H1 (cell line): ENCODE measurements at regions not wholly inside any gene's neighbourhood (a gene's known extent, or its start where the extent isn't known, plus 50 kb on each side); places are given as distances from the start of the nearest gene placed in this dataset.

Source experiments
- CTCF ChIA-PET: fragments of 300-600 bp; sonication (Branson Sonifier 250); formaldehyde crosslinking; loops from one replicate; lab custom pipeline; 2021; ENCODE audit not compliant: partially characterized antibody; lab: Charles Lee
- POLR2A ChIA-PET: fragments of 300-600 bp; sonication (Branson Sonifier 250); formaldehyde crosslinking; loops from one replicate; lab custom pipeline; 2021; ENCODE audit warnings: inconsistent platforms; ENCODE audit not compliant: partially characterized antibody; lab: Charles Lee
- DNase-seq, 2 experiments: peaks; one replicate each; pipeline versions ENCODE4 v3.0.0 to v3.0.0-alpha.2; 2010 to 2022; ENCODE audit warnings: low spot score in 2 of 2, low read depth in 1 of 2, mixed read lengths in 1 of 2
- FAIRE-seq: peaks from 2 replicates; lab custom pipeline; 2011; peaks lifted over from hg19 to GRCh38; lab: Jason Lieb, UNC
- H2AFZ ChIP-seq: 2 replicates; pipeline ENCODE4 v1.8.1; 2012; ENCODE audit warnings: low read length, inconsistent platforms
- H2AK5ac ChIP-seq: 2 replicates; pipeline ENCODE4 v1.6.1; 2013; ENCODE audit warnings: low read depth, low read length
- H2BK120ac ChIP-seq: replicated peaks from 2 replicates; pipeline ENCODE3; 2013; ENCODE audit warnings: low read depth, low read length, inconsistent platforms
- H2BK12ac ChIP-seq: 2 replicates; pipeline ENCODE4 v1.6.1; 2013; ENCODE audit warnings: low read depth, low read length
- H2BK15ac ChIP-seq: 2 replicates; pipeline ENCODE4 v1.6.1; 2013; ENCODE audit warnings: low read length
- H2BK20ac ChIP-seq: 2 replicates; pipeline ENCODE4 v1.6.1; 2013; ENCODE audit warnings: low read length
- H2BK5ac ChIP-seq: 2 replicates; pipeline ENCODE4 v1.6.1; 2013; ENCODE audit warnings: low read depth, low read length
- H3K14ac ChIP-seq: 2 replicates; pipeline ENCODE4 v1.6.1; 2013; ENCODE audit warnings: inconsistent platforms; ENCODE audit not compliant: insufficient read length
- H3K18ac ChIP-seq: 2 replicates; pipeline ENCODE4 v1.6.1; 2013; ENCODE audit warnings: low read length; ENCODE audit errors: extremely low read depth
- H3K23ac ChIP-seq: 2 replicates; pipeline ENCODE4 v1.6.1; 2013; ENCODE audit warnings: inconsistent platforms; ENCODE audit not compliant: insufficient read length
- H3K23me2 ChIP-seq: 2 replicates; pipeline ENCODE4 v1.6.1; 2013; ENCODE audit warnings: low read depth, low read length
- H3K27ac ChIP-seq: 2 replicates; pipeline ENCODE4 v1.6.1; 2011; ENCODE audit warnings: low read depth, low read length, inconsistent platforms
- H3K27me3 ChIP-seq, 4 experiments: replicated peaks in 1 of 4; 1 replicate in 1 of 4; 2 replicates in 3 of 4; pipeline versions ENCODE4 v1.6.1 to v1.8.1; 2011 to 2013; ENCODE audit warnings: low read length in 3 of 4, mild to moderate bottlenecking in 3 of 4, inconsistent platforms in 2 of 4, mixed read lengths in 2 of 4, moderate library complexity in 1 of 4; ENCODE audit not compliant: control insufficient read depth in 3 of 4, insufficient read depth in 3 of 4; ENCODE audit errors: extremely low read depth in 1 of 4
- H3K36me3 ChIP-seq, 4 experiments: 2 replicates each; pipeline versions ENCODE4 v1.6.1 to v1.8.1; 2011 to 2013; ENCODE audit warnings: mild to moderate bottlenecking in 4 of 4, low read length in 3 of 4, moderate library complexity in 2 of 4, control low read depth in 1 of 4, inconsistent platforms in 1 of 4; ENCODE audit not compliant: insufficient read depth in 4 of 4, control insufficient read depth in 2 of 4
- H3K4ac ChIP-seq: replicated peaks from 2 replicates; pipeline ENCODE3; 2013; ENCODE audit warnings: low read length, low read depth, mixed read lengths, inconsistent platforms; ENCODE audit not compliant: insufficient read length
- H3K4me1 ChIP-seq, 4 experiments: replicated peaks in 1 of 4; 1 replicate in 1 of 4; 2 replicates in 3 of 4; pipeline versions ENCODE4 v1.6.1 to v1.8.1; 2011 to 2013; ENCODE audit warnings: low read length in 3 of 4, inconsistent platforms in 2 of 4, mixed read lengths in 1 of 4; ENCODE audit not compliant: insufficient read depth in 4 of 4, control insufficient read depth in 3 of 4
- H3K4me2 ChIP-seq, 2 experiments: 2 replicates each; pipeline versions ENCODE4 v1.6.1 to v1.8.1; 2011 to 2013; ENCODE audit warnings: low read depth in 2 of 2, low read length in 2 of 2, control low read depth in 1 of 2, inconsistent platforms in 1 of 2, mild to moderate bottlenecking in 1 of 2; ENCODE audit not compliant: insufficient read depth in 1 of 2
- H3K4me3 ChIP-seq, 4 experiments: fragments of 200-600, 300-600 bp in 1 of 4; sonication (generic), shearing (Covaris generic), sonication (Bioruptor Twin) in 1 of 4; 2 replicates each; pipeline versions ENCODE4 v1.5.1 to v1.8.1; 2011 to 2016; ENCODE audit warnings: low read length in 4 of 4, low read depth in 3 of 4, control low read depth in 2 of 4, inconsistent platforms in 2 of 4, mild to moderate bottlenecking in 2 of 4, mixed read lengths in 1 of 4, moderate library complexity in 1 of 4; ENCODE audit not compliant: insufficient read depth in 2 of 4; ENCODE audit errors: extremely low read depth in 1 of 4
- H3K56ac ChIP-seq: replicated peaks from 2 replicates; pipeline ENCODE3; 2013; ENCODE audit warnings: low read depth, mild to moderate bottlenecking, mixed read lengths, low read length, inconsistent platforms; ENCODE audit not compliant: insufficient read length
- H3K79me1 ChIP-seq: 2 replicates; pipeline ENCODE4 v1.6.1; 2013; ENCODE audit warnings: low read depth, low read length, control low read depth
- H3K79me2 ChIP-seq, 2 experiments: 2 replicates each; pipeline versions ENCODE4 v1.6.1 to v1.8.1; 2012 to 2013; ENCODE audit warnings: low read length in 2 of 2, mild to moderate bottlenecking in 2 of 2, inconsistent platforms in 1 of 2; ENCODE audit not compliant: insufficient read depth in 2 of 2, control insufficient read depth in 1 of 2
- H3K9ac ChIP-seq, 4 experiments: replicated peaks in 1 of 4; 1 replicate in 1 of 4; 2 replicates in 3 of 4; pipeline versions ENCODE4 v1.6.1 to v1.8.1; 2011 to 2013; ENCODE audit warnings: low read depth in 3 of 4, low read length in 3 of 4, control low read depth in 2 of 4, mild to moderate bottlenecking in 2 of 4, moderate library complexity in 2 of 4, inconsistent platforms in 1 of 4; ENCODE audit errors: extremely low read depth in 1 of 4
- H3K9me3 ChIP-seq, 2 experiments: 2 replicates each; pipeline versions ENCODE4 v1.6.1 to v1.8.1; 2012 to 2013; ENCODE audit warnings: mild to moderate bottlenecking in 2 of 2, moderate library complexity in 2 of 2, control low read depth in 1 of 2, inconsistent platforms in 1 of 2, low read depth in 1 of 2, low read length in 1 of 2, mixed read lengths in 1 of 2; ENCODE audit not compliant: insufficient read depth in 2 of 2
- H4K20me1 ChIP-seq, 2 experiments: replicated peaks in 1 of 2; 2 replicates each; pipeline versions ENCODE3 to v1.8.1; 2011 to 2013; ENCODE audit warnings: inconsistent platforms in 2 of 2, low read length in 2 of 2, mild to moderate bottlenecking in 1 of 2; ENCODE audit not compliant: insufficient read depth in 2 of 2, control insufficient read depth in 1 of 2
- H4K5ac ChIP-seq: 2 replicates; pipeline ENCODE4 v1.6.1; 2013; ENCODE audit warnings: low read length, low read depth, mixed read lengths, inconsistent platforms; ENCODE audit not compliant: insufficient read length
- H4K8ac ChIP-seq: 2 replicates; pipeline ENCODE4 v1.8.0; 2013; ENCODE audit warnings: mild to moderate bottlenecking, moderate library complexity, low read length, inconsistent platforms; ENCODE audit not compliant: insufficient read depth; ENCODE audit errors: extremely low read depth
- H4K91ac ChIP-seq: replicated peaks from 2 replicates; pipeline ENCODE3; 2013; ENCODE audit warnings: low read length, mixed read lengths, inconsistent platforms; ENCODE audit not compliant: insufficient read length
- ASH2L ChIP-seq: fragments of 200-600, 300-600 bp; sonication (generic); IDR thresholded peaks from one replicate; pipeline ENCODE4 v1.7.1; 2017; ENCODE audit warnings: low read length
- CBX5 ChIP-seq: fragments of 300-800, 300-1000 bp; sonication (generic); IDR thresholded peaks from 2 replicates; pipeline ENCODE4 v1.7.1; 2016; ENCODE audit warnings: antibody characterized with exemption, low read length, low read depth
- EP300 ChIP-seq, 2 experiments: IDR thresholded peaks; 1 replicate in 1 of 2; 2 replicates in 1 of 2; pipeline ENCODE4 v1.6.1; 2011 to 2012; ENCODE audit warnings: low read depth in 2 of 2, low read length in 2 of 2, mild to moderate bottlenecking in 2 of 2, borderline replicate concordance in 1 of 2, inconsistent platforms in 1 of 2, moderate library complexity in 1 of 2
- FOSL1 ChIP-seq: IDR thresholded peaks from 2 replicates; pipeline ENCODE4 v1.6.1; 2011; ENCODE audit warnings: mild to moderate bottlenecking, low read depth, low read length, moderate library complexity; ENCODE audit not compliant: insufficient read depth
- POLR2A ChIP-seq, 2 experiments: IDR thresholded peaks; 1 replicate in 1 of 2; 2 replicates in 1 of 2; pipeline ENCODE4 v1.6.1; 2011; ENCODE audit warnings: low read depth in 2 of 2, low read length in 2 of 2, mild to moderate bottlenecking in 2 of 2; ENCODE audit errors: control extremely low read depth in 1 of 2
- RBBP5 ChIP-seq: IDR thresholded peaks from 2 replicates; pipeline ENCODE4 v1.7.1; 2012; ENCODE audit warnings: low read depth, mild to moderate bottlenecking, inconsistent platforms, low read length, moderate library complexity, borderline replicate concordance
- SIX5 ChIP-seq: IDR thresholded peaks from 2 replicates; pipeline ENCODE4 v1.6.1; 2011; ENCODE audit warnings: mild to moderate bottlenecking, low read depth, low read length
- WGBS, 2 experiments: shearing (Covaris generic) in 1 of 2; methylation state at CpG; one replicate each; pipeline versions ENCODE4 v1.1.6 to v1.1.7; 2013 to 2015; ENCODE audit warnings: low lambda C conversion rate in 2 of 2, mixed read lengths in 2 of 2, inconsistent platforms in 1 of 2, low coverage in 1 of 2, missing lambda C conversion rate in 1 of 2; ENCODE audit not compliant: insufficient replicate concordance in 2 of 2, insufficient coverage in 1 of 2, insufficient read length in 1 of 2; ENCODE audit errors: extremely low coverage in 1 of 2, missing lambda C conversion rate in 1 of 2; 5-methylcytosine and 5-hydroxymethylcytosine counted together

- no peak overlapping the region for H4K91ac ChIP-seq
- H2BK15ac ChIP-seq = no peak overlapping the region
- no peaks in the 10 kb centered on the region for H3K79me1 ChIP-seq
- no peaks in the 10 kb centered on the region for H3K27me3 ChIP-seq
- H2BK120ac ChIP-seq = no peak overlapping the region
- H2BK20ac ChIP-seq = no peak overlapping the region
- CTCF ChIA-PET = interaction anchor here (0.8 to 1.8 kb wide), 4 partner anchors 25 to 174 kb away, joined by 3 to 4 read pairs (median 4); no protein-coding TSS in a partner anchor
- no peak overlapping the region for H3K27ac ChIP-seq
- FAIRE-seq (no peak), DNase-seq (no peak)
- no peak overlapping the region for H2AK5ac ChIP-seq
- H3K4me3 ChIP-seq = no peak overlapping the region
- no peak overlapping the region for H3K9ac ChIP-seq
- TF ChIP-seq POLR2A (IDR thresholded peaks at IDR 0.05; ENCODE audit: control extremely low read depth in 1 of 2, low read depth in 2 of 2, low read length in 2 of 2) = no peak
- no peak for TF ChIP-seq ASH2L
- TF ChIP-seq CBX5 = no peak
- no peak for TF ChIP-seq RBBP5
- TF ChIP-seq EP300 (IDR thresholded peaks at IDR 0.05; ENCODE audit: borderline replicate concordance in 1 of 2, low read depth in 2 of 2, low read length in 2 of 2) = no peak
- no peak for TF ChIP-seq FOSL1
- TF ChIP-seq SIX5 = no peak
- WGBS, 2 experiments = 100% methylated on average over 1 of the region's 1 CpG; no CpG with 5 or more reads in 1 of the 2 experiments
- no peaks in the 10 kb centered on the region for H3K79me2 ChIP-seq
- H3K14ac ChIP-seq = no peak overlapping the region
- H4K8ac ChIP-seq = no peak overlapping the region
- no peaks in the 10 kb centered on the region for H3K36me3 ChIP-seq
- no peak overlapping the region for H3K56ac ChIP-seq
- H3K9me3 ChIP-seq = no peaks in the 10 kb centered on the region
- H4K20me1 ChIP-seq = no peaks in the 10 kb centered on the region
- POLR2A ChIA-PET = no interaction called here
- no peak overlapping the region for H3K4me2 ChIP-seq
- no peak overlapping the region for H4K5ac ChIP-seq
- no peak overlapping the region for H2BK5ac ChIP-seq
- H3K4me1 ChIP-seq = no peaks in the 10 kb centered on the region
- H3K4ac ChIP-seq = no peak overlapping the region
- no peak overlapping the region for H3K23ac ChIP-seq
- H3K18ac ChIP-seq = no peak overlapping the region
- 0 out of 2 replicates have a peak, but pooled peaks cover 2% of the 10 kb centered on the region for H3K23me2 ChIP-seq
- no peak overlapping the region for H2BK12ac ChIP-seq
- no peak overlapping the region for H2AFZ ChIP-seq
These were observed 210.7 kb downstream of the MTX2 start for GRCh38 chr2:176479961-176480360.
